GM04503 (cell line): ENCODE measurements at regions not wholly inside any gene's neighbourhood (a gene's known extent, or its start where the extent isn't known, plus 50 kb on each side); places are given as distances from the start of the nearest gene placed in this dataset.

Experiments
- DNase-seq: peaks from one replicate; pipeline ENCODE4 v3.0.0-alpha.2; 2012; ENCODE audit warnings: low read depth

GRCh38 chr9:120117081-120117480 lies 462.9 kb downstream of the CDK5RAP2 start:
- no peak for DNase-seq

DNA sequence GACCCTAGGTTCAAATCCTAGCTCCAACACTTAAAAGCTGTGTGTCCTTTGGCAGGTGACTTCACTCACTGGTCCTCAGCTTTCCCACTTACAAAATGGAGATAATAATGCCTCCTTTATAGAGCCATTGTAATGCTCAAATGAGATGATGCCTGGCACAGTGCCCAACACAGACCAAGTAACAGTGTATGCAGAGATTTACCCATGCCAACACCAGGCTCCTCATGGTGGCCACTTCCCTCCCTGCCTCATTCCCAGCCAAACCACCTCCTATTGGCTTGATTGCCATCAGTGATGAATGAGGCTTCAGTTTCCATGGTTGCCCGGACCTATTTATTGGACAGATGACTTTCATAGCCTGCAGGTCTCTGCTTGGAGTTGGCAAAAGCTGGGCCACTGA lies 469.4 kb downstream of the CDK5RAP2 start:
- DNase-seq = no peak

DNA sequence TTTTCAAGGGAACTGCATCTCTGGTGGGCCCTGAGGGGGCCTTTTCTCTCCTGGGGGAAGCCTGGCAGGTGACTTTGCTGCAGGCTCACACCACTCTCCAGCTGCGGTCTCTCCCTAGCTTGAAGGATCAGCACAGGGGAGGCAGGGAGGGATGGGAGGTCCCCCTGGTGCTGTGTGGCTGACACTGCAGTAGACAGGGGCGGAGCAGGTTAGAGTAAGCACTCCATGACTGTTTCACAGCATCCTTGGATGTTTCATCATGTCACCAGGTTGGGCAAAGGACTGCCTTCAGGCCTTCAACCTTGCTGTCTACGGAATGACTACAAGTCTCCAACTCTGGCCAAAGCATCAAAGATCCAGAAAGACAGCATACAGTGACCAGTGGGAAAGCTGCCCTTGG lies 470.7 kb downstream of the CDK5RAP2 start:
- no peak for DNase-seq

DNA sequence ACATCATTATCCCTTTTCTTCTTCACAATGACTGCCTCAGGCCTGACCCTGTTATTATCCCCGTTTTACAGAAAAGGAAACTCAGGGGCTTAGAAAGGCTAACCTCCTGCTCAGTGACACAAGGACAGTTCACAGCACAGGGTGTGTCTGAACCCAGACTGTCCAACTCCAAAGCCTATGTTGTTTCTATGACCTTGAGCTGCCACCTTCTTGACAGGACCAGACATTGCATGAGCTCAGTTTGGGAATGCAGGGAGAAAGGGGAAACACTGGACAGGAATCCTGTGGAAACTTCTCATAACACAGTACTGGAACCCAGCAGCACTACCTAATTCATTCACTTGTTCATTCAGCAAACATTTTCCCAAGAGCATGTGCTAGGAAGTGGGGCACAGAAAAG lies 472.8 kb downstream of the CDK5RAP2 start:
- no peak for DNase-seq

- no peak for DNase-seq
Observed at GRCh38 chr9:120104771-120105170, 475.2 kb downstream of the CDK5RAP2 start.

DNA sequence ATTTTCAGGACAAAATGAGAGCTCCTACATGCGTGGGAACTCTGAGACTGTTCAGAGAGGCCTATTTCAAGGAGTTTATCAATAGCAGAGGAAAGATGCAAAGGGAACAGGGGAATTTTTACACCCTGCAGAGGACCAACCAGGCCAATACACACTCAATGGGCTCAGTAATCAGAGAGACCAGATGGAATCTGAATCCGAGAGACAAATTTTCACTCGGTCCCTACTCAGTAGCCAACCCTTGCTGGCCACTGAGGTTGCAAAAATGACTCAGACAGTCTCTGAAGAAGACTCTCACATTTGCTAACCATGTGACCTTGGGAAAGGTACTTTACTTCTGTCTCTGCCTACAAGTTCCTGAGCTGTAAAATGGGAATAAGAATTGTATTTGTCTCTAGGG lies 479.4 kb downstream of the CDK5RAP2 start:
- DNase-seq = no peak

- no peak for DNase-seq
Observed at GRCh38 chr9:120099065-120099464, 480.9 kb downstream of the CDK5RAP2 start.

DNA sequence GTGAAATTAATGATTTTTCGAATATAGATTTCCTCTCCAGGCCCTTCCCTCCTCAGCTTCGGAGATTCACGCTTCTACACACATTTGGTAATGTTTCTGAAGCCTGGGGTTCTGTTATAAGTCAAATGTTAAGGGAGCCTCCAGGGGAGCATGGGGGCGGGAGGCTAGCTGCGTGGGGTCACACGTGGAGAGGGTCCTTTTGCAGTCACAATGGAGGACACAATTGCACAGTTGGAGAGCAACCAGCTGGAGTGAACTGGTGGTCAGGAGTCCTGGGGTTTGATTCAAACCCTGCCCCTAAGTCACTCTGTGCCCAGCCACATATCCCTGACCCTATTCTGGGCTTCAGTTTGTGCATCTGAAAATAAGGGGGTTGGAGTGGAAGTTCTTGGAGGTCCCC lies 481.4 kb downstream of the CDK5RAP2 start:
- no peak for DNase-seq

GRCh38 chr9:120091206-120091605 lies 488.8 kb downstream of the CDK5RAP2 start:
- DNase-seq = no peak

DNA sequence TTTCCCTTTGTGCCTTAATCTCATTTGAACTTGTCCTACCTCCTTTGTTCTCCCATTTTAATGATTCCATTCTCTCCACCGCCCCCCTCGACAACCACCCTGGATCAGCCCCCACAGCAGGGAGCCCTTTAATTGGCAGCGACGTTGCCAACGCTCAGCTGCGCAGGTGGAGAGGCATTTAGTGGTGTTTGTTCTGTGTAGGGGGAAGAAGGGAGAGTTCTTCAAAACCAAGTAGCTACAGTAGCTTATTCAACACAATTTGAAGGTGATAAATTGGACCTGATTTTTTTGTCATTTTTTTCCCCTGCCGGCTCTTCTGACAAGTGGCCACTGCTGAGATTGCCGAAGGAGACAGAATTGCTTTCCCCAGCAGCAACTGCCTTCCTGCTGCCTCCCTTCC lies 499.1 kb downstream of the CDK5RAP2 start:
- no peak for DNase-seq

- no peak for DNase-seq
Observed at GRCh38 chr9:120078112-120078511, 501.9 kb downstream of the CDK5RAP2 start.

DNA sequence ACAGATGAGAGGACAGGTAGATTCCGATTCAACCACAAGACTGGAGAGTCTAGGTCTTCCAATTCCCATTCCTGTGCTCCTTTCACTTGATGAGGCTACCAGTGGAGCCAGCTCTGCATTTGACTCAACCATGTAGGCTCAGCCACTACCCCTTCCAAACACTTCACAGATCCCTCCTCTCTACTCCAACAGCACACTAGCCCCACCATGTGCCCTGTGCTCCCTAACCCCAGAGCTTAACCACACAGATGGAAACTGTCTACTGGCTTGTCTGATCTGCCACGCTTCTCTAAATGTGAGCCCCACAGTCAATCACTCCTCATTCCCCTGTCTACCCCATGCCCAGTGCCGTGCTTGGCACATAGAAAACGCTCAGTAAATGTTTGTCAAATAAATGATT lies 508.2 kb downstream of the CDK5RAP2 start:
- DNase-seq = no peak

DNA sequence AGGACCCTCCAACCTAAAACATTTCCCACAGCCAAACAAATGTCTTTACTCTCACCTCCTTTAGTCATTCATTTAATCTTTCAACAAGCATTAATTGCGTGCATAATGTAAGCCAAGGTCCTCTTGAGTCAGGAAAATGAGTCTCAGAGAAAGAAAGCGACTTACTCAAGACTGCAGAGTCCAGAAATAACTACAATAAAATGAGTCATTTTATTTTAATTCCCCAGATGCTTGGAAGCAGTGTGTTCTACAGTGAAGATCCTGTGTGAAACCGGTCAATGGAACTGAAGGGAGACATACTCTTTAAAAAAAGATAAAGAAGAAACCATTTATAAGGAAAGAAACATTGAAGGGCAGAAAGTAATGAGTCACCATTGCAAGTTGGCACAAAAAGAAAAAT lies 513.7 kb downstream of the CDK5RAP2 start:
- peak; percentile 16 for DNase-seq

GRCh38 chr9:120065151-120065550 lies 514.8 kb downstream of the CDK5RAP2 start:
- no peak for DNase-seq

DNA sequence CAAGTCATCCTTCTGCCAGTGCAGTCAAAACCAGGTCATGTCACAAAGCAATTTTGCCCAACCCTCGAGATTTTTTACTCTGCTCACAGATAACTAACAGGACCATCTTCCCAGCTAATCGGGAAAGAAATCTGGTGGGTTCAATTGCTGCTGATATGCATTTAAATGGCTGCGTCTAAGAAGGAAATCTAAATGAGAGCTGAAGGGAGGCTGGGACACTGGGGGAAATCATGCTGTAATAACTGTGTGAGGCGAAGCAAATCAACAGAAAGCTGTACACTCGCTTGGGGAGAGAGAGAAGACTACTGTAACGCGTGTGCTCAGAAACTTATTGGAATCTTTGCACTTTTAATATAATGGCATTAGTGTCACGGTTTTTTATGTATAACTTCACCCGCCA lies 535.0 kb downstream of the CDK5RAP2 start:
- DNase-seq = no peak

GRCh38 chr9:120043448-120043847 lies 536.5 kb downstream of the CDK5RAP2 start:
- no peak for DNase-seq

DNA sequence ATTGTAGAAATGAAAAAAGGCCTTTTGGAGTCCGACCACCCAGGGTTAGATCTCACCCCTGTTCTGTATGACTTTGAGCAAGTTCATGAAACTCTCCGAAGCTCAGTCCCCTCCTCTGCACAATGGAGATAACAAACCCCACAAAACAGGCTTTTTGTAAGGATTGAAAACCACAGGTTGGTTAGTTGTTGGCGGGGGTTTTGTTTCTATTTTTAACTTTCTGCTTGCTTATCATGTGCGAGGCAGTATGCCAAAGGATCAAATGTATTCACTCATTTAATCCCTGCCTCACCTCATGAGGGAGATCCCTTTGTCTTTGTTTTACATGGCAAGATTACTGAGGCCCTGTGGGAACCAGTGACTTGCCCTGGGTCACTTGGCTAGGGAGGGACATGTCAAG lies 539.1 kb downstream of the CDK5RAP2 start:
- DNase-seq = no peak

GRCh38 chr9:120038342-120038741 lies 541.6 kb downstream of the CDK5RAP2 start:
- DNase-seq = no peak

DNA sequence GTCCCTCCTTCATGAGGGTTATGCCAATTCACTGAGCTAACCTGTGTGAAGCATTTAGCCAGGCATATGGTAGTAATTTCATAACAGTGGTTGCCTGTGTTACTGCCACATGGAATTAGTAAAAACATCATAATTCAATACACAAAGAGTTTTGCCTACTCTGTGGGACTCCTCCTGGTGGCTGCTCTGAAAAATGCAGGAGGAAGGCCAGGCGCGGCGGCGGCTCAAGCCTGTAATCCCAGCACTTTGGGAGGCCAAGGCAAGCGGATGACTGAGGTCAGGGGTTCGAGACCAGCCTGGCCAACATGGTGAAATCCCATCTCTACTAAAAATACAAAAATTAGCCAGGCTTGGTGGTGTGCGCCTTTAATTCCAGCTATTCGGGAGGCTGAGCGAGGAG lies 547.3 kb downstream of the CDK5RAP2 start:
- peak; percentile 3 for DNase-seq

DNA sequence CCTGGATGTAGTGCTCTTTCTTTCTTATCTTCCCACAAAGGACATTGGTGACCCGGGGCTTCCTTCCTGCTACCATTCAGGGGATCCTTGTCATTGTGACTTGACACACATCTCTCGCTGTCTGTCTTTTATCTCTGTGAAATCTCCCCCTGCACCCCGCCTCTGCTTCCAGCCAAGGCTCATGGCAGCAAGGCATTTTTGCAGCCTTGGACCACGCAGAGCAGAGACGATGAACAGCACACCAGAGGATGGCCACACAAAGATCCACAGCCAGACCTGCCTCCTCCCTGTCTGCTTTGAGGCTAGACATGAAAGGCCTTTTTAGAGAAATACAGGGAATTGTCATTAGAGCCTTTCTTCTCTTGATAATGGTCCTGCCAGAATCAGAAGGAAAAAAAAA lies 549.1 kb downstream of the CDK5RAP2 start:
- no peak for DNase-seq

GRCh38 chr9:120018550-120018949 lies 561.4 kb downstream of the CDK5RAP2 start:
- DNase-seq = no peak

DNA sequence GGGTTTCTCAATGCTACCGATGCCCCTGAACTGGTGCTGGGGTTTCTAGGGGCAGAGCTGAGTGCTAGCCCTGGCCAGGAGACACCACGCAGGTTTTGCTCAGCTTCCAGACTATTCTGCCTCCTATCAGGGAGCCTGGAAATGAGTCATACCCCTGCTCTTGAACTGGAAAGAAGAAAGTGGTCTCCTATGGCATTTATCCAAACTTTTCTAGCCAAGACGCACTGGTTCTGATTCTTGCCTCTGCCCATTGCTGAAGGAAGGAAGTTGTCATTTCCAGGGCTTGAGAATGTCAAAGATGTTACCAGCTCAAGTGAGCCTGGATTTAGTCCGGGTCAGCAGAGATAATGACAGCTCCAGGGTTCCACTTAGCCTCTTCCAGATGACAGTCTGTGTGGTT lies 561.9 kb downstream of the CDK5RAP2 start:
- no peak for DNase-seq

- no peak for DNase-seq
Observed at GRCh38 chr9:120016231-120016630, 563.7 kb downstream of the CDK5RAP2 start.

DNA sequence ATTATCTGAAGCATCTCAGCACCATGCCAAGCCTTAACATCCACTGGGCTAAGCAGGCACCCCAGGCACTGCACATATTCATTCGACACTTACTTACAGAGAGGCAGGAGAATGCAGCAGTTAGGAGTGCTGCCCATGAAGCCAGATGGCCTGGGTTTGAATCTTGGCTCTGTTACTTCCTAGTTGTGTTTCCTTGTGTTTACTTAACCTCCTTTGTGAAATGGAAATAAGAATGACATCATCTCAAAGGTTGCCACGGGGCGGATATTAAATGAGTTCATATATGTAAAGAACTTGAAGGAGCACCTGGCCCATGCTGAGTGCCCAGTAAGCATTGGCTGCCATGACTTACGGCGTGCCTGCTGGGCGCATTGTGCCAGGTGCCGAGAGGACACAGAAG lies 565.2 kb downstream of the CDK5RAP2 start:
- DNase-seq = no peak

- DNase-seq = no peak
Observed at GRCh38 chr9:120009856-120010255, 570.1 kb downstream of the CDK5RAP2 start.
